ENCODE measurements at regions not wholly inside any gene's neighbourhood (a gene's known extent, or its start where the extent isn't known, plus 50 kb on each side); places are given as distances from the start of the nearest gene placed in this dataset.
"Not testable (repeated sequence)": the region's sequence is repeated elsewhere in the genome, so short reads cannot be mapped to it uniquely, and the experiment has no call there.

DNA sequence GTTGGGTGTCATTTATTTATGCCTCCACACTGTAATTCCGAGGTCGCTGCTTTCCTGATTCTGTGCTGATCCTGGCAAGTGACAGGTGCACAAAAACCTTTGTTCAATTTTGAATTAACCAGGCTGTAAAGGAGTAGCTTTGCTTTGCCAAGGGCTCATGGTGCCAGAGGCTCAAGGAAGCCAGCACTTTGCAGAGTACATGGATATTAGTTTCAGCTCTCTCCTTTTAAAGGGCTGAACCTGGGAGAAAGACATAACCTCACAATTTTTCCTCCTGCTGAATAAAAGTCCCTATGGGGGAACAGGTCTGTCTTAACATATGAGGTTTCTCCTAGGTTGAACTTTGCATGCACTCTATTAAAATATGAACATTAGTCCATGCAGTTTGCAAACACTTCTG is 227.6 kb upstream of the WSB1 start:
- no peak for DNase-seq

DNA sequence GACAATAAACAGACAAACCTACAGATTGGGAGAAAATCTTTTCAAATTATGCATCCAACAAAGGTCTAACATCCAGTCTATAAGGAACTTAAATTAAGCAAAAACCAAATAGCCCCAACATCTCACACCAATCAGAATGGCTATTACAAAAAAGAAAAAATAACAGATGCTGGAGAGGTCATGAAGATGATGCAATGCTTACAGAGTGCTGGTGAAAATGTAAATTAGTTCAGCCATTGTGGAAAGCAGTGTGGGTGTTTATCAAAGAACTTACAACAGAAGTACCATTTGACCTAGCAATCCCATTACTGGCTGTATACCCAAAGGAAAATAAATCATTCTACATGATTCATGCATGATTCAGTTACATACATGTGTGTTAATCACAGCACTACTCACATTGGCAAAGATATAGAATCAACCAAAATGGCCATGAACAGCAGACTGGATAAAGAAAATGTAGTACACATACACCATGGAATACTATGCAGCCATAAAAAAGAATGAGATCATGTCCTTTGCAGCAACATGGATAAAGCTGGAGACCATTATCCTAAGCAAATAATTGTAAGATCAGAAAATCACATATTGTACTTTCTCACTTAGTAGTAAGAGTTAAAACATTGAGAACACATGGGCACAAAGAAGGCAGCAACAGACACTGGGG is 223.9 kb upstream of the WSB1 start:
- DNase-seq = no peak

DNA sequence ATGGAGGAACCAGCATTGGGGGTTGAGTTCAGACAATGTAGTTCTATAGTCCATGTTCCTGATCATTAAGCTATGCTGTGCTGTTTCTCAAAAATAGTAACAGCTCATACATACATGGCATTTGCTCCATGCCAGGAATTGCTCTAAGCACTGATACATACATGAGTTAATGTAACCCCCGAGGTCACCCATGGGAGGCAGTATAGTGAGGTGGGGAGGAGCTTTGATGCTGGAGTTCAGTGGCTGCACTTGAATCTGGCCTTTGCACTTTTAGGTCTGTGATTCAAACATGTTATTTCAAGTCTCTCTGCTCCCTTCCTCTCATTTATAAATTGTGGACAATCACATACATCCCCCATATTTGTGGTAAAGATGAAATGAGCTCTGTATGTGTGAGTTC is 223.1 kb upstream of the WSB1 start:
- DNase-seq = no peak

DNA sequence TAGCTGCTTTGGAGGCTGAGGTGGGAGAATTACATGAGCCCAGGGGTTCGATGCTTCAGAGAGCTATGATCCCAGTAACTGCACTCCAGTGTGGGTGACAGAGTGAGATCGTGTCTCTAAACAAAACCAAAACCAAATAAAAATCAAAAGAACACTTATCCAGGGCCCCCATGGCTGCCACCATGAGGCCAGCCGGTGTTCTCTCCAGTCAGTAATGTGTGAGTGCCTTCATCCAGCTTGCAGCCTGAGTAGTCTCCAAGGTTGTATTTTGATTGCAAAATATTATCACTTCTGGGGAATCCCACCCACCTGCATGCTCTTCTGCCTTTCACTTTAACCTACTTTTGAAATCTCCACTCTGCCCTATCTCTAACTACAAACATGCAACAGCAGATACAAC is 221.0 kb upstream of the WSB1 start:
- no peak for DNase-seq

DNA sequence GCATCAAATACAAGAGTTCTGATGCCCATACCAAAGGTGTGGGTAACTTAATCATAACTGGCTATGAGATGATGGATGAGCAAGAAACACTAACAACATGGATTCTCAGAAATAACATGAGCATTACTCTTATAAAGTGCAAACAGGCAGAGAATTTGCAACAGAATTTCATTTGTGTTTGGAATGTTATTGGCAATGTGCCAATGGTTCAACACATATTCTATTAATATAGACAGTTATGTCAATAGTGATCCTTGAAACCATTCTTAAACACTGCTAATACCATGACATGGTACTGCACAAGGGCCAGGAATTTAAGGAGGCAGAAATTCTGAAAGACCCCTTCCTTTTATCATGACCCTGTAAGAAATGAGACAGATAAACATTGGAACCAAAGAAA is 217.1 kb upstream of the WSB1 start:
- DNase-seq = no peak

DNA sequence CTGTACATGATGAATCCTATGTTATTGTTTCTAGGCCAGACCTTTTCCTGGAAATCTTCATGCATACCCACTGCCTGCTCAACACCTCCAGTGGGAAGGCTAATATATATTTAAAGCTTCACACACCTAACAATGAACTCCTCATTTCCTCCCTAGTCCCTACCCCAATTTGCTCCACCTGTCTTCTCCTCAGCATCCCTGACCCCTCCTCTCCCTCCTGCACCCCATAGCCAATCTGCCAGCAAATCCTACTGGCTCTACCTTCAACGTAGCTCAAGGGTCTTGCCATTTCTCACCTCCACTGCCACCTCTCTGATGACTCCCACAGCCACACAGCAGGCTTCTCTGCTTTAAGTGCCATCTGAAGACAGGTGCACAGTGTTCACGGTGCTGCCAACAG is 215.6 kb upstream of the WSB1 start:
- DNase-seq = no peak

DNA sequence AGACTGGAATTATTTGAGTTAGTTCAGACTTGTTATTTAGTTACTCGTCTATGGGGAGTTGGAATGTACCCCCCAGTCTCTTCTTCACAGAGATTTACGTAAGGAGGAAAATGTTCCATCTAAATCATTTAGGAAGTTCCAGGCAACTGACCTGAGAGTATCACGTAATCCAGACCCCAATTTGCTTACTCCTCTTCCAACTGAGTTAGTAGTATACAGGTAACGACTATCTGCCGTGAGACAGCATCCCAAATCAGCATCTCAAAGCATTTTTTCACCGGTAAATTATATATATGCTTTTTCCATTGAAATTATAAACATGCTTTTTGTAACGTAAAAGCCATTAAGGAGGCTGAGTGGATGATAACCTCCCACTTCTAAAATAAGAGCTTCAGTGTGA is 214.3 kb upstream of the WSB1 start:
- DNase-seq = no peak

DNA sequence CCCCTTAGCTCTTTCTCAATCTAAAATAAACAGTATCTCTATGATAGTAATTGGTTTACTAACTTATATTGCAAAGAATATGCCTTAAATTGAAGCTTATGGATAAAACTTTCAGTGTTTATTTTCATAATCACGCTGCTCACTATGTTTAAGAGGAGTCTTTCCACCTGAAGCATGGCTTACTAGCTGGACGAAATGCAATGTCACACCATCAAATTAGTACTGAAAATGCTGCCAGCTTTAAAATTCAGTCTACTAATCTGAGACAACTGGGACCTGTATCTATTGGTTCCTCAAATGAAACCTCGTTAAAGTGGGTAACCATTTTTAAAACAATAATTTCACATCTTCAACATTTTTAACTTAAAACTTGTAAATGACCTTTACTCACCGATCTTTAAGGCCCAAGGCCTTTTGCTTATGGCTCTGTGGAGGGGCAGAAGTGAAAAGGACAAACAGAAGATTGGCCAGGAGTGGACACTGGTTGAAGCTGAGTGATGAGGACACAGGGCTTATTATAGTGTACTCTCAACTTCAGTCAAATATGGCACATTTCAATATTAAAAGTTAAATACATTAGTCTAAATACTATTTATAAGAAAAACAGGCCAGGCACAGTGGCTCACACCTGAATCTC is 212.8 kb upstream of the WSB1 start:
- no peak for DNase-seq

DNA sequence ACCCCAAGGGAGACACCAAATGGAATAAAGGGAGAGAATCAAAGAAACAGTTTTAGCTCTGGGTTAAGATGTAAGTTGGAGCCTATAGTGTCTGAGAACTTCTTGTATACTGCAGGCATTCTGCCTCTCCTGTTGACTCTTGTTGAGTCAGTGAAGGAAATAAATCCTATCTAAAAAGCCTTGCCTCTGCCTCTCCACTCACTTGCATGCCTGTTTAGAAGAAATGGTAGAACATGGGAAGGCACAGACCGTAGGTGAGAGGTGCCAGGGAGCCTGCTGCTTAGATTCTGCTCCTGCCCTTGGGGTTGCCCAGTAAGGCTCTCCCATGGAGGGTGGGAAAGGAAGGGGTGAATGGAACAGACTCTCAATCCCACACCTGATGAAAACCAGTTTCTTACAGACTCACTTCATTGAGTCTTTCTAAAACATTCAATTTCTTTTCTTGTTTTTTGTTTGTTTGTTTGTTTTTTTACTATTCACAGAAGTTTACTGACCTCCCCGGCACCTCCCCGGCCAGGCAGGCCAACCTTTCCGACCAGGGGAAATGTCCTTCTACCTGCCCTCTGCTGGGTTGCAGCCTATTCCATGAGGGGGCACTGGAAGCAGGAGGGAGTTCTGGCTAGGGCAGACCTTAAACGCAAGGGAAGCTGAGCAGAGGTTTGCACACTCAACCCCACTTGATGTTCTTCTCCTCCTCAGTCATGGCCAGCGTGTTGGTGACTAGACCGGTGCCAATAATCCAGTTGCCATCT is 211.7 kb upstream of the WSB1 start:
- DNase-seq = no peak

DNA sequence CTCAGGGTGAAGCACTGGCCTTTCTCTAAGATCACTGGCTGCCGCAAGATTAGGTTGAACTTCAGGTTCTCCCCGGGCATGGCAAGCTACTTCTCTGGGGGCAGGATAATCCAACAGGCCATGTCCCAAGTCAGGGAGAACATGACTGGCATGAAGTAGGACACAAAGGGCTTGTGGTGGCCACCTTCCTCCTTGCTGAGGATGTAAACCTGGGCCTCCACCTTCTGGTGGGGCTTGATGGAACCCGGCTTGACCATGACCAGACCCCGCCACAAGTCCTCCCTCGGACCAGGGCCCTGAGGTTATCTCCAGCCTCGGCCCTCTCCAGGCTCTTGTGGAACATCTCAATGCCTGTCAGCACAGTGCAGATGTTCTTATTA is 211.1 kb upstream of the WSB1 start:
- DNase-seq = no peak

DNA sequence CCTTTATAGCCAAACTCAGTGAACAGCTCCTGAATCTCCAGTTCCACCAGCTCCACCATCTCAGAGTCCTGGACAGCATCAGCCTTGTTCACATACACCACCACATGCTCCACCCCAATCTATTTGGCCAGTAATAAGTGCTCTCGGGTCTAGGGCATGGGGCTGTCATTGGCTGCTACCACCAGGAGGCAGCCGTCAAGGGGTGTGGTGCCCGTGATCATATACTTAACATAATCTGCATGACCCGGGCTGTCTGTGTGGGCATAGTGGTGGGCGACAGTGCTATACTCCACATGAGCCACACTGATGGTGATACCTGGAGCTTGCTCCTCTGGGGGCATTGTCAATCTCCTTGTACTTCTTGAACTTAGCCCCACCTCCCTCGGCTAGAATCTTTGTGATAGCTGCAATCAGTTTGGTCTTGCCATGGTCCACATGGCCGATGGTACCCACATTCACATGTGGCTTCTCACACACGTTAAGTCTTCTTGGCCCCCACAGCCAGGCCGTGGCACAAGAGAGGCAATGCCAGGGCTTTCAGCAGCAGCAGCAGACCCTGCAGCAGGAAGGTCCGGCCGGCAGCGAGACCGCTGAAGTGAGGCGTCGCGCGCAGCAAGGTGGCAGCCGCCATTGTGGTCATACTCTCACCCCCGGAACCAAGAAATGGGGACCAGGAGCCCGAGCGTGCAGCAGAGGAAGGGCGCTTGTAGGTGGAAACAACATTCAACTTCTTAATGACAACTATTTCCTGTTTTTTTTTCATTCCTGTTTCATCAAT is 210.3 kb upstream of the WSB1 start:
- DNase-seq = no peak

DNA sequence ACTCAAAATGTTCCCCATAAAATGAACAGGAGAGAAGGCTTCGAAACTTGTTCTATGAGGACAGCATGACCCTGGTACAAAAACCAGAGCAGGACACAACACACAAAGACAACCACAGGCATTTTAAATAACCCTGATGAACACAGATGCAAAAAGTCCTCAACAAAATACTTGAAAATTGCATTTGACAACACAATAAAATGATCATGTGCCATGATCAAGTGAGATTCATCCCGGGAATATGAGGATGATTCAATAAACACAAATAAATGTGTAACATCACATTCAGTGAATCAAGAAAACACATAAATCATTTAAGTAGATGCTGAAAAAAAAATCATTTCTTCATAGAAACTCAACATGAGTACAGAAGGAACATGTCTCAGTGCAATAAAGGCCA is 208.4 kb upstream of the WSB1 start:
- DNase-seq = no peak

DNA sequence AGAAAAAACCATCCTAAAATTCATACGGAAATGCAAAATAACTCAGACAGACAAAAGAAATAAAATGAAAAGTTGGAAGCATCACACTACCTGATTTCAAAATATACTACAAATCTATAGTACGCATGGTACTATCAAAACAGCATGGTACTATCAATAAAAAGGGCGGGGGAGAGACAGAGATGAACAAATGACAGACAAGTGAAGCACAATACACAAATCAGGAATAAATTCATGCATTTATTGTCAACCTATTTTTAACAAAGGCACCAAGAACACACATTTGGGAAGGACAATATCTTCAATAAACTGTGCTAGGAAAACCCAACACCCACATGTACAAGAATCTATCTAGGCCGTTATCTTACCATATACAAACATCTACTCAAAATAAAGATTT is 207.4 kb upstream of the WSB1 start:
- no peak for DNase-seq

DNA sequence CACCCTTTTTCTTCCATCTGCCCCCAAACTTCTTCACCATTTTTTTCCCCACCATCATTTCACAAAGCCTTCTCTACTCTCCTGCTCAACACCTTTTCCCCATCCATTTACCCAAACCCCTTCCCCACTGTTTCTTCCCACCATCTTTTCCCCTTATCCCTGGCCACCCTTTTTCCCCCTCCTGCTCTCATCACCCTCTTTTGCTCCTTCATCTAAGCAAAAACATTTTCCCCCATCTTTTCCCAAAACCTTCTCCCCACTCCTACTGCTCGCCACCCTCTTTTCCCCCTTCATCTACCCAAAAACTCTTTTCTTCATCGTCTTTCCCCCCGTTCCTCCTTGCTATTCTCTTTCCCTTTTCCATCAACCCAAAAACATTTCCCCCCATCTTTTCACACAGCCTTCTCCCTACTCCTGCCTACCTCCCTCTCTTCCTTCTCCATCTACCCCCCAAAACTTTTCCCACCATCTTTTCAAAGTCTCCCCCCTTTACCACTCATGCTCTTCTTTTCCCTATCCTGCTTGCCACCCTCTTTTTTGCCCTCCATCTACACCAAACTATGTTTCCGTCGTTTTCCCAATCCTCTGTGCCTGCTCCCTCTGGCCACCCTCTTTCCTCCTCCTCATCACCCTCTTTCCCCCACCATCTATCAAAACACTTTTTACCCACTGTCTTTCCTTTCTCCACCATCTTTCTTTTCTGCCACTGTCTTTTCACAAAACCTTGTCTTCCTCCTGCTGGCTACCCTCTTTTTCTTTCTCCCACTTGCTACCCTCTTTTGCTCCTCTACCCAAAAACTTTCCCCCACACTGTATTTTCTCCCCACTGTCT is 205.8 kb upstream of the WSB1 start:
- DNase-seq = no peak

DNA sequence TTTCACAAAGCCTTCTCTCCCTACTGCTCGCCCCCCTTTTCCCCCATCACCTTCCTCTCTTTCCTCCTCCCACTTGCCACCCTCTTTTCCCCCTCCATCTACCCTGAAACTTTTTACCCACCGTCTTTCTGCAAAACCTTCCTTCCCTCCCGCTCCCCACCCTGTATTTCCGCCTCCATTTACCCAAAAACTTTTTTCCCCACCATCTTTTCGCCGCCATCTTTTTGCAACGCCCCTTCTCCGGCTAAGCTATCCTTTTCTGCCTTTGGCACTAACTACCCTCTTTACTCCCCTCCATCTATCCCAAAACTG is 205.2 kb upstream of the WSB1 start:
- no peak for DNase-seq

DNA sequence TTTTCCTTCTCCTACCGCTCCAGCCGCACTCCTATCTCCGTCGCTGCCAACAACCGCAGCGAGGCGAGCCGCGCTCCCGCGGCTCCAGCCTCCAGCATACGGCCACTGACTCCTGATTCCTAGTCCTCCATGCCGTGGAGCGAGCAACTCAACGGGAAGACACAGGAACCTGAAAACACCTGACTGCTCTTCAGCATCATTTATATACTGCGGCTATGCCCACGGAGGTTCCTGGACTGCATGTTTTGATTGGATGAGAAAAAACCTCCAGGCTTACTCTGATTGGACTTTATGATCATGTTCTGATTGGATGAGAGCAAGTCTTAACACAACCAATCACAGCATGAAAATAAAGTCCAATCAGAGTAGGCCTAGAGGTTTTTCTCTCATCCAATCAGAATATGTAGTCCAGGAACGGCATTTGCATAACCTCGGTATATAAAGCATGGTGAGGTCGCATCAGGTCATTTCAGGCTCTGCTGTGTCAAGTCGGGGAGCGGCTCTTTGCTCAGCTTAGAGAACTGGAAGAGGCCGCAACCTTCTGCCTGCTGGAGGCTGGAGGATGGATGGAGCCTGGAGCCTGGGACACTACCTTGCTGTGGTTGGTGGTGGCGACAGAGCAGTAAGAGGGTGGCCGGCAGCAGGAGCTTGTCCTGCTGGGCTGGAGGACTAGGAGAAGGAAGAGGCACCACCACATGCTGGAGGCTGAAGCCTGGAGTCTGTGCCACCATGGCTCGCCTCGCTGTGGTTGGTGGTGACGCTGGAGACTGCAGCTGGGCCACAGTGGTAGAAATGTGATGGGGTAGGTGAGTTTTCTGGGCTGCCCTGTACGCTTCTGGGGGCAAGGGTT is 204.6 kb upstream of the WSB1 start:
- DNase-seq = not testable (repeated sequence)

DNA sequence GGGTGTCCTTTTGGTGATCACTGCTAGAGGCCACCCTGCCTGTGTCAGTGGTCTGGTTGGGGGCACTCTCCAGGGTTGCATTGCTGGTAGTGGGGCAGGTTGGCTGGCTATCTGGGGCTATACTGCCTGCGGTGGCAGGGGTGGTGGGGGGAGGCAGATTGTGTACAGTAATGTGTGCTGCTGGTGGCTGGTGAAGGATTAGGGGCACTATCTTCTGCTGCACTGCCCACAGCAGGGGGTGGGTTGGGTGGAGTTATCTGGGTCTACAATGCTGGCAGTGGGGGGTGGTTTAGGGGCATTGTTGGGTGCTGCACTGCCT is 204.0 kb upstream of the WSB1 start:
- DNase-seq = no peak

DNA sequence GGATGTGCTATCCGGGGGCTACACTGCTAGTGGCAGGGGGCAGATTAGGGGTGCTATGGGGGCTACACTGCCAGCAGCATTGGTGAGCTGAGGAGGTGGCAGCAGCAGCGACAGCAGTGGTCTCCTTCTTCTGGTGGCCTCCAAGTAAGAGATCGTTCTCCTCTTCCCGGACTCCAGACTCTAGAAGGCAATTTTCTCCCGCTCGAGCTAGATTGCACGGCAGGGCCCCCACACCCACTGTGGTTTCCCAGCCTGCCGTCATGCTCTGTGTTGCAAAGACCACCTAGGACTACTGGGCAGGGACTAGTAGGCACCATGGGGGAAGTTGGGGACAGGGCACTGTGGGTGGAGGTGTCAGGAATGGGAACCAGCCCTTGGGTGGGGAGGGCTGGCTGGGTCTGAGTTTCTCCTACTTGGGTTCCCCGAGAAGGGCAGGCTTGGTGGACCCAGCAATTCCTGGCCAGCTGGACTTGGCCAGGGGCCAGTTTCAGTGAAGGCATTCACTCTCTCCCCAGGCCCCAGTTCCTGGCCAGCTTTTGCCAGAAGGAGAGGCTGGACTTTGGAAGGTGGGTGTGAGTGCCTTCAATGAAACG is 203.4 kb upstream of the WSB1 start:
- not testable (repeated sequence) for DNase-seq

DNA sequence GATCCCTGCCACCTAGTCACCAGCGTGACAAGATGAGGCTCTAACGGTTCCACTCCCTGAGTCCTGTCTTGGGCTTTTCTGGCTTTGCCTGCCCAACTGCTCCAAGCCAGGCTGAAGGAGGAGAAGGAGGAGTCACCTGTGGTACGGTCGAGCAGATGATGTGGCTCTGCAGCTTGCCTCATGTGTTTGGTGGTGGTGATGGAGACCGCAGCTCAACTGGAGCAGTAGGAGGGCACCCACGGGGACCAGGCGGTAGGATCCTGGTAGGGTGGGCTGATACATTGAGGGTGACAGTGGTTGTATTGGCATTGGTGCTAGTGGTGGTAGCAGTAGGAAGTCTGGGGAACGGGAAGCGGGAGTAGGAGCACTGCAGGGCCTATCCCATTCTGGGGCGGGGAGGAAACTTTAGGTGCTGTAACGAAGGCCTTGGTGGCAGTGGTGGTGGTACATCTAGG is 202.8 kb upstream of the WSB1 start:
- no peak for DNase-seq

DNA sequence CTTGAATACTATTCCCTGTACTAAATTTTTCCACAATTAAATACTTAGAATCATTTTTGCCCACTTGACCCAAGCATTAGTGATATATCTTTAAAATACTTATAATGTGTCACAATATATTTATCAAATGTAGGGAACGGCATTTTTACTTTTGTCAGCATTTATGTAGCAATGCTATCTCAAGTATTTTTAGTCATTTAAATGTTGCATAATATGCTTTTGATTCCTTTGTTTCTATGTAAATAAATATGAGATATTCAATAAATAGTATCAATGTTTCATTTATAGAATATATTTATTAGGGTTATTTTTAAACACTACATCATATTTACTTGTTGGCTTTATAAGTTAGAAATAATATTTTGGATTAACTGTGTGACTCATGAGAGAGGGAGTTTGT is 199.7 kb upstream of the WSB1 start:
- not testable (repeated sequence) for DNase-seq

DNA sequence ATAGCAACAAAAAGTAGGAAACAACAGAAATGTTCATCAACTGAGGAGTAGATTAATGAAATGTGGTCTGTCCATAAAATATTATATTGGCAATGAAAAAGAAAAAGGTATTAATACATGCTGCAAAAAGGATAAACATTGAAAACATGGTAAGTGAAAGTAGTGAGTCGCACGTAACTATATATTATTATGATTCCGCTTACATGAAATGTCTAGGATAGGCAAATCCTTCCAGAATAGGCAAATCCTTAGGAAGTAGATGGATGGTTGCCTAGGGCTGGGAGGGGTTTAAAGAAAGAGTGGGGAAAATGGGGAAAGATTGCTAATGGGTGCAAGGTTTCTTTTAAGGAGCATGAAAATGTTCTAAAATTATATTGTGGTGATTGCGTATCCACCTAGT is 198.1 kb upstream of the WSB1 start:
- DNase-seq = not testable (repeated sequence)

DNA sequence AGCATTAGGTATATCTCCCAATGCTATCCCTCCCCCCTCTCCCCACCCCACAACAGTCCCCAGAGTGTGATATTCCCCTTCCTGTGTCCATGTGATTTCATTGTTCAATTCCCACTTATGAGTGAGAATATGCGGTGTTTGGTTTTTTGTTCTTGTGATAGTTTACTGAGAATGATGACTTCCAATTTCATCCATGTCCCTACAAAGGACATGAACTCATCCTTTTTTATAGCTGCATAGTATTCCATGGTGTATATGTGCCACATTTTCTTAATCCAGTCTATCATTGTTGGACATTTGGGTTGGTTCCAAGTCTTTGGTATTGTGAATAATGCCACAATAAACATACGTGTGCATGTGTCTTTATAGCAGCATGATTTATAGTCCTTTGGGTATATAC is 194.6 kb upstream of the WSB1 start:
- not testable (repeated sequence) for DNase-seq
